Skin of body (tissue), 1 donor: ENCODE measurements at regions not wholly inside any gene's neighbourhood (a gene's known extent, or its start where the extent isn't known, plus 50 kb on each side); places are given as distances from the start of the nearest gene placed in this dataset.
A peak's percentile ranks its signal among the peaks of the same experiment; 100 is the strongest.
"Not testable (repeated sequence)": the region's sequence is repeated elsewhere in the genome, so short reads cannot be mapped to it uniquely, and the experiment has no call there.

Source experiments
- DNase-seq: peaks from one replicate; lab custom pipeline; 2025; lab: John Stamatoyannopoulos, UW

DNA sequence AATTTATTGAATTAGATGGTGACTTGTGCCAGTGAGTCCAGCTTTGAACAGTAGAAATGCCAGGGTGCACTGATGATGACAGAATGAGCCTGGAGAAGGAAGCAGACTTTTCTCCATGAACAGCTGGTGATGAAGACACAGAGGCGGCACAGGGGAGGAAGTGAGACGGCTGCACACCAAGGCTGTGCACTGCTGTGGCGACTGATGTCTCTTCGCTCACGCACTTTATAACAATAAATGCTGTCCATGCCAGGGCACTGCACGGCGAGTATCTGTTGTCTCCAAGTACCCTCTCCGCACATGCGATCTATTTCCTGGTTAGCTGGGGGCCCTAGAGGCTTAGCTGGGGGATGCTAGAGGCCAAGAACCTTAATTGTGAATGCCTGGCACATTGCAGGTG is 175.2 kb downstream of the TMEM200C start:
- no peak for DNase-seq

DNA sequence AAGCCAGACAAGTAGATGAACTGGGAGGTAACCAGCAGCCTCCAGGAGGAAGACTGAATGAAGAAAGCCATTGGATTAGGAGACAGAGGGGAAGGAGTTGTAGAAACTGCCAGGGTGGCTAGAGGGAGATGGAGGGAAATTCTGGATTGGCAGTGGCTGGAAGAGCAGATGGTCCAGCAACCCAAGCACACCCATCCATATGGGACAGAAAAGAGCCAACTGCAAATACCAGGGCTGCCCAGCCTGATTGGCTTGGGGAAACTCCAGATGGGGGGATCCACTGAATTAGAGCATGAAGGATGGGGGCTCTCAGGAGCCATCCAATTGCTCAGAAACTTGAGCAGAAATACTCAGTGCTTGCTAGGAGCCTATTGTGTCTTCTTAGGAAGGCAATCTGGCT is 173.5 kb upstream of the EPB41L3 start:
- no peak for DNase-seq

DNA sequence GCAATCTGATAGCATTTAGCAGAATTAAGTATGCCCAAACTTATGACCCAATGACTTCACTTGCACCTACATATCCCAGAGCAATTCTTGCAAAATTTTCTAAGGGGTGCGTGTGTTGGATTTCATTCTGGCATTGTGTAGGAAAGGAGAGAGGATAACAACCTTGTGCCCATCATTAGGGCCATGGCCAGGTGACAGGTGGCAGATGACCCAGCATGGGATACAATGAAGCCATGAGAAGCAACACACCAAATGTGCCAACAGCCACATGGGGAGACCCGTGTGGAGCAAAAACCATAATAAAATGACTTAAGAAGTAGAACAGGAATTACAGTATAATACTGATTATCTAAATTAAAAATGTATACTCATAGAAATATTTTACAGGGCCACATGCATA is 166.9 kb upstream of the EPB41L3 start:
- no peak for DNase-seq

DNA sequence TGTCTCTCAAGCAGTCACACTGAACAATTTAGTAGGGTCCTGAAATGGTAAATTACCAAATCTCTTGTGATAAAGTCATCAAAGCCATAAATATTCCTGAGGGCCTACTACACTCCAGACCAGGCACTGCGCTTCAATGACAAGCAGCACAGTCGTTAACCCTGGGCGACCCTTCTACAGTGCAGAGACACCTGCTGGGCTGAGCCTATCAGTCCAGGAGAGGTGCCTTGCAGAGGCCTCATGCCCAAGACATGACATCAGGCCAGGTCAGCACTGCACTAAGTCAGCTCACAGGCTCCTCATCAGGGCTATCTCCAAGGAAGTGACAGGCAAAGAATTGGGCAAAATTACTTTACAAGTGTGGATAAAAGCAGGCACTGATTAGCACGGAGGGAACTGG is 166.4 kb upstream of the EPB41L3 start:
- no peak for DNase-seq

DNA sequence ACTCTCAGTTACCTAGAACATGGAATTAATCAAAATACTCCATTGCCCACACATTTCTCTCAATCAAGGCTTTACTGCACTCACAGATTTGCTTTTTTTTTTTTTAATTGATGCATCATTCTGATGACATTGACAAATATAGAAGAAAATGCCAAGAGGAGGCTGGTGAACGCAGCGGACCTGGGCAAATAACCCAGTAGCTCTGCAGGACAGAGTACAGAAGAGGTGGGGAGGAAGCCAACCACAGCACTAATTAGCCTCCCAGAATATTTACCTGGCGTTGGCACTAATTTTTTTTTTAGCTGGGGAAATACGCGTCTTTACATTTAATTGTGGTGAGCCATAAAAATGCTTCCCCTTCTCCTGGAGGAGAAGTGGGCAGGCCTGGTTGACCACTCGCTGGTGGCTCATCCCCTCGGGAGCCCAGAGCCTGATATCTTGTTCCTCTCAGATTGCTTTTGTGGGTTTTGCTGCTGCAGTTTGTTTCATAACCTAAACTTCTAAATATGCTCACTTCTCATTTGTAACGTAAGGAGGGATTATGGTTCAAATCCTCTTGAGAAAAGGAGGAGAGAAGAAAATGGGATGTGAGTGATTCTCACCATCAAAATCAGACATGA is 165.8 kb upstream of the EPB41L3 start:
- DNase-seq, result no peak

DNA sequence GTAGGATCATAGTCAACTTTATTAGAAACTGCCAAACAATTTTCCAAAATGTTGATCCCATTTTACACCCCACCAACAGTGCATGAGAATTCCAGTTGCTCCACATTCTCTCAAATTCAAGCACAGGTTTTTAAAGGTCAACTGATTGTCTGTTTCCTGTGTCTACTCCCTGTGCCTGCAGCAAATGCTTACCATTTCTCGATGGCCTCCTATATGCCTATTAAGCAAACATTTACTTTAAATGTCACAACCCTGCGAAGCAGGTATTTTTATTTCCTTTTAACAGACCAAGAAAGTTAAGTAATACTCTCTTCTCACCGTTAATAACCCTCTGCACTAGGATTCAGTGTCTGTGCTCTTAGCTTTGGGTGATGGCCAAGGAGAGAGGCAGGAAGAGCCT is 163.8 kb upstream of the EPB41L3 start:
- no peak for DNase-seq

DNA sequence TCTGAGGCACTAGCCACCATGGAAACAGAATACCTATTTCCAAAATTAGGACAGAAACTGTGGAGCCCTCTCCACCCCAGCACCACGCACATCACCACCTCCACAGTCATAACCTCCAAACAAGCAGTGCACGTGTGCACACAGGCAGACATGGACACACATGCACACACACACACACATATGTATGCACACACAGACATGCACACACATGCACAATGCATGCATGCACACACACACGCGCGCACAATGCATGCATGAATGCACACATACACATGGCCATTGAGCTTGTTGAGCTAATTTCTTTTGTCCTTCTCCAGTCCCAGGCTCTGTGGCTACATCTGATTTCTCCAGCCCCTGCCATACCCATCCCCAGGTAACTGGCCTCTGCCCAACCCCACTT is 161.6 kb upstream of the EPB41L3 start:
- no peak for DNase-seq

DNA sequence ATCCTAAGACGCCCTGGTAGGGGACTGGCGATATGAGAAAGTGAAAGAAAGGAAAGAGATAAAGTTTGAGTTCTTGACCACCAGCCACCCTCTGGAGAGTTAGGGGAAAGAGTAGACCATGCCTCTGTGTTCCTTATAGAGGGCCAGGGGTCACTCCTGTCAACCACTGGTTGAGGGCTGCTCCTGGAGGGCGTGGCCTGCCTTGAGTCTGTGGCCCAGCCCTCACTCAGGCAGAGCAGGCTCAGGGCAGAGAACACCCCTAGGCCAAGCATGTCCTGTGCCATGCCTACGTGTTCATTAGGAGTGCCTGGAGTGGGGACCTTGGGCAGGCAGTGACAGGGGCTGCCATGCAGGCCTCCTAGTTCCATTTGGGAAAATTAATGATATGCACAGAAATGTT is 161.1 kb upstream of the EPB41L3 start:
- no peak for DNase-seq

DNA sequence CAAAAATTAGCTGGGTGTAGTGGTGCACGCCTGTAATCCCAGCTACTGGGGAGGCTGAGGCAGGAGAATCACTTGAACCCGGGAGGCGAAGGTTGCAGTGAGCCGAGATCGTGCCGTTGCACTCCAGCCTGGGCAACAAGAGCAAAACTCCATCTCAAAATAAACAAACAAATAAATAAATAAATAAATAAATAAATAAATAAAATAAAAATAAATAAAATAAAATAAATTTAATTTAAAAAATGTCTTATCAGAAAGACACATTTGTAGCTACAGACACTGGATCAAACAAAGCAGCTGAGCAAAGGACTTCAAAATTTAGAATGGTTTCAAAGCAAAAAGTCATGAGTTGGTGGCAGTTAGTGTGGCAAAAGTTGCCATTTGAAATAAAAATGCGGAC is 158.2 kb upstream of the EPB41L3 start:
- not testable (repeated sequence) for DNase-seq

DNA sequence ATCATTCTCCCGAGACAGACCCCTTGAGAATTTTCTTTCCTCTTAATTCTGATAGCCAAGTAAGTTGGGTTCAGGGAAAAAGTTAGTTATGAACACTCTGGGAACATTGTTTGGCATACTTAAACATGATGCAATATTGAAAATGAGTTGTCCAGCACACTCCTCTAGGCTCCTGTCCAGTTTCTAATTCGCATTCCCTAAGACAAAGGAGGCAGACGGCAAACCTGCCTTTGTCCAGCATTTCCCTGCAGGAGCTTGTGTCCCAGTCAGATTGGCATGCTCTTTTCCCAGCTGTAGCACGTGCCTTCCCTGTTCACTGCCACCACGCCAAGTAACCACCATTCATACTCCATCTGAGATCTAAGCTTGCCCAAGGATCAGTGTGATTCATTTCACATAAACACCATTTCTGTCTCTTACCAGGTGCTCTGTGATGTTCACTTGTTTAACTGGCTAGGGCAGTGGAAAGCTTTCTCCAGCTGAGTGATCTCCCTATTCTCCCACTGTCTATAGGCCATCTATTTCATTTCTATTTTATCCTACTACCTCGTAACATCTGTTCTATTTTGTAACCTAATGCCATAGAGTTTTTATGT is 150.0 kb upstream of the EPB41L3 start:
- peak; percentile 40 for DNase-seq

DNA sequence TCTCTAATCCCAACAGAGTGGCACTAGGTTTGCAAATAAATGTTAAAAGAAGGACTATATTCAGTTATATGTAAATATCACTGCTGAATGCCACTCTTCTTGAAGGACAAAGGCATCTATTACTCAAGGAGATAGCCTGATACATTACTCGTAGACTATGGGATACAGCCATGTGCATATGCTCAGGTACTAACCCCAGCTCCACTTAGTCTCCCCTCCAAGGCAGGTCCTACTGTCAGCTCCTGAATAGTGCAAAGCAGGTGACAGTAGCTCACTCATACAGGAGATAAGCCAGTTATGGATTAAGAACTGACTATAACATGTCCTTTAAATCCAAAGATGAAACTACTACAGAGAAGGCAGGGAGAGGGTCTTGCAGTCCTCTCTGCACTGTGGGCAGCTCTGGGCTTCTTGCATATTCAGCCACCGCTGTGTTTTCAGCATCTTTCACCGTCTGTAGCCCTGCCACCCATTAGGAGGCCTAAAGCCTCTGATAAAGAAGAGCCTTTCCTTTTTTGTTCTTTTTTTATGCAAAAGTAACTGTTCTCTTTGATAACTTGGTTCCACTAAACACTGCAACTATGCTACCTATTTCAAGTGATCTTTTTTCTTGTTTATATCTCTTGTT is 135.1 kb upstream of the EPB41L3 start:
- DNase-seq, result no peak

DNA sequence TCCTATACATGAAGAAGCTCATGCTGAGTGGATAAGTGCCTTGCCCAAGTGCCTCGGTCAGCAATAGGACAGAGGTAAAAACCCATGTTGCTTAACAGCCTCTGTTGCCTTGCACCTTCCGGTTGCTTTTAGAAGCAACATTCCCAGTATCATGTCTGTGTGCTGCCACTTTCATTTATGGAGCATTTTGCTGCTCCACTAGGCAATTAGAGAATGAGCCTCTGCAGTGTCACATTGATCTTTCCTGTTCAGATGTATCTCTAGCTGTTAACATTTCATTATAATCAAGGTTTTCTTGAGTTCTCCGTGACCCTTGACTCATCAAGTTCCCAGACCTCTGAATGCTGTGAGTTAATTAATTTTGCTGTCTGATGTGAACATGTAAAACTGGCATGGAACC is 134.5 kb upstream of the EPB41L3 start:
- no peak for DNase-seq

DNA sequence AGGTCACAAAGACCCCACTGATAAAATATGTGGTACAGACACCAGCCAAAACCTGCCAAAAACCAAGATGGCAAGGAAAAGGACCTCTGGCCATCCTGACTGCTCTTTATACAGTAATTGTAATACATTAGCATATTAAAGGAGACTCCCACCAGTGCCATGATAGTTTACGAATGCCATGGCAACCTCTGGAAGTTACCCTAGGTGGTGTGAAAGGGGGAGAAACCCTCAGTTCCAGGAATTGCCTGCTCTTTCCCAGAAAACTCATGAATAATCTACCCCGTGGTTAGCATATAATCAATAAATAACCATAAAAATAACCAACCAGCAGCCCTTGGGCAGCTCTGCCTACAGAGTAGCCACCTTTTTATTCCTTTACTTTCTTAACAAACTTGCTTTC is 129.8 kb upstream of the EPB41L3 start:
- no peak for DNase-seq

DNA sequence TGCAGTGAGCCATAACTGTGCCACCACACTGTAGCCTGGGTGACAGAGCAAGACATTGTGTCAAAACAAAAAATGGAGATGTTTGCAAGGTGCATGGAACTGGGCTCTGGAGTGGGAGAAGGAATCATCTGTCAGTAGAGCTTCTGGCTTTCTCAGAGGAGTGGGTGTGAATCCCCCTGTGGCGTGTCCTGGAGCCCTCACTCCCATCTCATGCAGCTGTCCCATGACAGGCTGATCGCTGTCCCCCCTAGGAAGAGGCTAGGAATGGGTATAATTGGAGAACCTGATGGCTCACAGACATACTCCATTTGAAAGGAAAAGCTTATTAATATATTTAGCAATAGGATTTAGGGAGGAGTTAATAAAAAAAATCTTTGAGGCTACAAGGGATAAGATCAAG is 125.8 kb upstream of the EPB41L3 start:
- DNase-seq, result no peak

DNA sequence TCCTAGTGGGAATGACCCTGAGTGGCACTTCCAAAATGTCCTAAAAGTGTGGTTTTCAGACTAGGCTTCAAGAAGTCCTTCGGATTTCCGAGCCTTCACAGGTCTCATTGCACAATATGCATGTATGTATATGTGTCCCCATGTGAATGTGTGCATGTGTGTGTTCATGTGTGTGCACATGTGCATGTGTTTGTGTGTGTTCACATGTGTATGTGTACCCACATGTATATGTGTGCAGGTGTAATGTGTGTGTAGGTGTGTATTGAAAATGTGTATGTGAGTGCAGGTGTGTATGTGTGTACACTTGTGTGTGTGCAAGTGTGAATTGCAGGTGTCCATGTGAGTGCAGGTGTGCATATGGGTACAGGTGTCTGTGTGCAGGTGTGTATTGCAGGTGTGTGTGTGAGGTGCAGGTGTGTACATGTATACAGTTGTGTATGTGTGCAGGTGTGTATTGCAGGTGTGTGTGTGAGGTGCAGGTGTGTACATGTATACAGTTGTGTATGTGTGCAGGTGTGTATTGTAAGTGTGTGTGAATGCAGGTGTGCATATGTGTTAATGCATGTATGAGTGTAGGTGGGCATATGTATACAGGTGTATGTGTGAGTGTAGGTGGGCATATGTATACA is 124.4 kb upstream of the EPB41L3 start:
- no peak for DNase-seq

DNA sequence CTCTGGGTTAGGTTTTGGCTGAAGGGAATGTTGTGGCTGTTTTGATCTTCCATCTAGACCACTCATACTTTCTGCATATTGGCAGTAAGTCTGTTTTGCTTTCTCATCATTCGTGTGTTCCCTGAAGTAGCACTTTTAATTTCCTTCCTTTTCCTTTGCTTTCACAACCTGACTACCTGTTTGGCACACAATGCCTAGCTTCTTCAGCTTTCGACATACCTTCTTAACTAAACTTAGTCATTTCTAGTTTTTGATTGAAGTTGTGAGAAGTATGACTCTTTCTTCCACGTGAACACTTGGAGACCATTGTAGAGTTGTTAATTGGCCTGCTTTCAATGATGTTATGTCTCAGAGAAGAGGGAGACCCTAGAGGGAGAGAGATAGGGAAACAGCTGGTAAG is 123.6 kb upstream of the EPB41L3 start:
- DNase-seq, result no peak

DNA sequence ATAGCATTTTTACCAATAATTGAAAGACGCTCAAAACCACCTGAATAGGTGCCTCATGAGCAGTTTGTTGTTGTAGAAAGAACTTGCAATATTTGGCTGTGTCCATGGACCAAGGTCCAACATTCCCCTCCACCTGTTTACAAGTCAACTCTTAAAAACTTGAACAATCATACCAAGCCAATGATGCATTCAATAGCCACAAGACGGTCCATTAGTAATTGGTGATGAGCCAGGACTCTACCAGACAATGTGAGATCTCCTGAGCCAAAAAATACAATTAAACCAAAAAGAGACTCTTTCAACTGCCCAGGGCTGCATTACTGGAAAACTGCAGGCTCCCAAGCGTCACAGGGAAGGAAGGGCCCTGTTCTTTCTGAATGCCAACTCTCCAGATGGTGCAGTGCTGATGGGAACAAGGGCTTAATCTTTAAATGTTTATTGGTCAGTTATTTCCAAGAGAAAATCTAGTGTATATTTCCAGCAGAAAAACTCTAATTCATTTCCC is 118.8 kb upstream of the EPB41L3 start:
- no peak for DNase-seq

DNA sequence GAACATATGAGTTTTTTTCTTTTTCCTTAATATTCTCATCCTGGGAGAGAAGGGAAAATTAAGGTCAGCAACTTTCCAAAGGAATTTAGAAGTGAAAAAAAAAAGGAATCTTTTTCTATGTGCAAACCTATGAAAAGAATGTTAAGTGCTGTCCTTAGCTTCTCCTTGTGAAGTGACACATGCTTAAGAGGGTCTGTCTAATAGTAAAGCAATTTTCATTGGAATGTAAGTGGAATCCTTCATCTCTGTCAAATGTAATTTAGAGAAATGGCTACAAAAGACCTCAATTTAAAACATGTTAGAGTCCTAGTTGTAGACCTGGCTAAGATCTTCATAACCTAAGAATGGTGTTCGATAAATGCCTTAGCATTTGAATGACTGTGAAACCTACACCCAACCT is 117.4 kb upstream of the EPB41L3 start:
- no peak for DNase-seq

DNA sequence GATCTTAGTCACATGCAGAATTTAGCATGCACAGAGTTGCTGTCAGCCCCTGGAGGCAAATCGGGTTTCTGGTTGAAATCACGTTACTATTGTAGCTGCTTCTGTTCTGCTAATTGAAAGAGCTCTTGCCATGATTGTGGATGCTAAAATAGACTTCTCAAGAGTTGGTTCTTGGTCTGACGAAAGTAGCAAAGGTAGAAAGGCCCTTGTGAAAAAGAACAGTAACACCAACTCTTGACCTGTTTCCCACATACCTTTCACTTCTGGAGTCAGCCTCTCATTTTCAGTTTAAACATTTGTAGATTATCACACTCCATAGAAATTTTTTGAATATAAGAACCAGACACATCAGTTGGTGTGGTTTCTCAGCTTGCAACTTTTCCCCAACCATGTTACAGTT is 110.0 kb upstream of the EPB41L3 start:
- DNase-seq, result no peak

DNA sequence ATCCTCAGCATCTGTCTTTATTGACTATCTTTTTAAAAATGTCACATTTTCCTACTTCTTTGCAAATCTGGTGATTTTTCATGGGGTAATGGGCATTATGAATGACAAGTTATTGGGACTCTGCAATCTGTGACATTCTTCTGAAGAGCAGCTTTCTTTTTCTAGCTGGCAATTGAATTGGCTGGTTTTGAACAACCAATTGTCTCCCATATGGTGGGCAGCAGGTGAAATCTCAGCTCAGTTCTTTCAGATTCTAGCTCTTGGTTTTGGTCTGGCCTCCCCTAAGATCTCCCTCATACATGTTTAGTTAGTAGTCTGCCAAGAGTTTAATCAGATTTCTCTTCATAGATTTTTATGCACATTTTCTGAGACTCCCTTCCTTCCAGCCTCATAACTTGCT is 107.9 kb upstream of the EPB41L3 start:
- no peak for DNase-seq

DNA sequence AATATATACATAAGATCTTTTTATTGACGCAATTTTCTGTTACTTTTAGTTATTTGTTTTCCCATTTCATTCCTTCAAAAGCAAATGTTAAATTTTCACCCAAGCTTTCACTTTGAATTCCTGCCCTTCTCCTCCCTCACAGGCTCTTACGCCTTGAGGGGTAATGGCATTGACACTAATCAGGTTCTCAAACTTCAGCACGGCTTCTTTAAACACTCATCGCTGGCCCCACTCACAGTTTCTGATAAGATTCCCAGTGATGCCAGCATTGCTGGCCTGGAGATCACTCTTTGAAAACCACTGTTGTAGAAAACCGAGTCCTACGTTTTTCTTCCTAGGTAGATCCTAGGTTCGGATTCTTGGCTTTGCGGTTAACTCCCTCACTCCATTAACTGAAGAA is 105.6 kb upstream of the EPB41L3 start:
- no peak for DNase-seq

DNA sequence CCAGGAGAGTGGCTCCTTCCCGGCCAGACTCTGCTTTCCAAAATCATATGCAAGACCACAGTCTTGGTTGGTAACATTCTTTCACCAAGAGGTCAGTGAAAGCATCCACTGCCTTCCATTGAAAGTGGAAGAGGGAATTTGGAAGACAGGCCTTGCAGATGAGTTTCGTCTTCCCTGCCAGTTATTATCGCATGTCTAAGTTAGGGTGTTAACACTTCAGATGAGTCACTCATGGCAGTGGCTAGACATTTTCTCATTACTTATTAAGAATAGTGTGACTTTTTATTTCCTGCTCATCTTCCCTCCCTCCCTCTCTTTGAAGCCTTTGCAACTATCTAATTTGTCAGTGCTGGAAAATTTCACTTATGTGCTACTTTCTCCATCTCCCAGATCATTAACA is 102.9 kb upstream of the EPB41L3 start:
- DNase-seq, result no peak

DNA sequence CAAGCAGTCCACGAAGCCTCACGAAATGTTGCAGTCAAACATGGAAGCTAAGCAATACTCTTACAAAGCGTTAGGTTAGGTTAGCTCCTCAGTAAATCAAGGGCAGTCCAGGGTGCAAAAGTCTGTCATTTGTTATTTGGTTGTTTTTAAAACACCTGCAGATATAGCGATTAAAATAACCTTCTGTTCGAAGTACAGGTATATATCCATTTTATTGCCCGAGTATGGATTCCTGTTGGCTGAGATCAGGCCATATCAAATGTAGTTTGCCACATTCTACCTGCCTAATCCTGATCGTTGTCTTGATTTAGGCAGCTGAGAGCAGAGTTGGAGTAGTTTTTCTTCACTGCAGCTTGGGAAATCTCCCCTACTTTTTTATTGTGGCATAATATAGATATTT is 99.5 kb upstream of the EPB41L3 start:
- DNase-seq, result no peak
